Osteoblast (primary cell): ENCODE measurements at regions not wholly inside any gene's neighbourhood (a gene's known extent, or its start where the extent isn't known, plus 50 kb on each side); places are given as distances from the start of the nearest gene placed in this dataset.

ENCODE experiments used
- DNase-seq: peaks from one replicate; pipeline ENCODE4 v3.0.0; 2011; ENCODE audit warnings: low spot score, mixed read lengths; ENCODE audit not compliant: insufficient read length; ENCODE audit errors: missing footprints
- H2AFZ ChIP-seq: 2 replicates; pipeline ENCODE4 v1.6.0; 2011; ENCODE audit warnings: mild to moderate bottlenecking, low read length
- H3K27ac ChIP-seq: 2 replicates; pipeline ENCODE4 v1.5.1; 2011; ENCODE audit warnings: mild to moderate bottlenecking, low read depth, low read length, moderate library complexity
- H3K27me3 ChIP-seq: 2 replicates; pipeline ENCODE4 v1.6.0; 2012; ENCODE audit warnings: mild to moderate bottlenecking, control low read depth, inconsistent platforms, low read length, moderate library complexity; ENCODE audit not compliant: insufficient read depth
- H3K36me3 ChIP-seq: 2 replicates; pipeline ENCODE4 v1.5.1; 2011; ENCODE audit warnings: mild to moderate bottlenecking, low read length, control low read depth, moderate library complexity; ENCODE audit not compliant: insufficient read depth
- H3K4me1 ChIP-seq: 2 replicates; pipeline ENCODE4 v1.5.1; 2011; ENCODE audit warnings: mild to moderate bottlenecking, low read length, control low read depth, moderate library complexity; ENCODE audit not compliant: insufficient read depth
- H3K4me2 ChIP-seq: 2 replicates; pipeline ENCODE4 v1.6.0; 2011; ENCODE audit warnings: mild to moderate bottlenecking, low read length; ENCODE audit not compliant: insufficient read depth
- H3K4me3 ChIP-seq: fragments of 200-600 bp; sonication (generic); 3 replicates; pipeline ENCODE4 v1.5.1; 2012; ENCODE audit warnings: mild to moderate bottlenecking, low read length, inconsistent platforms; ENCODE audit not compliant: insufficient read depth
- H3K79me2 ChIP-seq: 2 replicates; pipeline ENCODE4 v1.6.0; 2012; ENCODE audit warnings: mild to moderate bottlenecking, low read length, control low read depth, inconsistent platforms; ENCODE audit not compliant: insufficient read depth
- H3K9me3 ChIP-seq: 2 replicates; pipeline ENCODE4 v1.5.1; 2011; ENCODE audit warnings: low read depth, low read length, control low read depth
- H4K20me1 ChIP-seq: 2 replicates; pipeline ENCODE4 v1.6.0; 2012; ENCODE audit warnings: mild to moderate bottlenecking, low read length, control low read depth; ENCODE audit not compliant: insufficient read depth
- CTCF ChIP-seq: IDR thresholded peaks from 2 replicates; pipeline ENCODE4 v1.5.1; 2011; ENCODE audit warnings: mild to moderate bottlenecking, low read depth, low read length, moderate library complexity; ENCODE audit errors: extremely low read depth

GRCh38 chr5:51997500-51997899, 614.3 kb downstream of the ISL1 start:
- Histone ChIP-seq H3K4me1 (no peaks in the 10 kb centered on the region), H3K27me3 (no peaks in the 10 kb centered on the region), H3K4me3 (no peak overlapping the region), H3K9me3 (peaks cover 2% of the 10 kb centered on the region), H2AFZ (no peak overlapping the region), H3K4me2 (no peak overlapping the region), H3K27ac (no peak overlapping the region), H4K20me1 (no peaks in the 10 kb centered on the region), H3K36me3 (no peaks in the 10 kb centered on the region), H3K79me2 (no peaks in the 10 kb centered on the region)
- no peak for DNase-seq
- no peak for TF ChIP-seq CTCF

- H3K27ac ChIP-seq, result no peak overlapping the region
- no peak overlapping the region for H3K4me2 ChIP-seq
- H3K9me3 ChIP-seq, result peaks cover 2% of the 10 kb centered on the region
- no peaks in the 10 kb centered on the region for H3K27me3 ChIP-seq
- TF ChIP-seq CTCF, result no peak
- H3K4me1 ChIP-seq, result no peaks in the 10 kb centered on the region
- no peak overlapping the region for H2AFZ ChIP-seq
- no peaks in the 10 kb centered on the region for H4K20me1 ChIP-seq
- no peaks in the 10 kb centered on the region for H3K79me2 ChIP-seq
- DNase-seq, result peak; percentile 27
- H3K36me3 ChIP-seq, result no peaks in the 10 kb centered on the region
- H3K4me3 ChIP-seq, result no peak overlapping the region
Measured at GRCh38 chr5:51997949-51998348, 614.7 kb downstream of the ISL1 start.

- Histone ChIP-seq H3K79me2 (no peaks in the 10 kb centered on the region), H3K4me3 (no peak overlapping the region), H3K4me2 (no peak overlapping the region), H4K20me1 (no peaks in the 10 kb centered on the region), H3K4me1 (no peaks in the 10 kb centered on the region), H3K9me3 (no peaks in the 10 kb centered on the region), H3K27ac (no peak overlapping the region), H3K27me3 (no peaks in the 10 kb centered on the region), H2AFZ (no peak overlapping the region), H3K36me3 (no peaks in the 10 kb centered on the region)
- no peak for DNase-seq
- TF ChIP-seq CTCF, result peak; percentile 28
Measured at GRCh38 chr5:52007230-52007858, 624.1 kb downstream of the ISL1 start.

GRCh38 chr5:52010454-52010853, 627.2 kb downstream of the ISL1 start:
- no peak overlapping the region for H2AFZ ChIP-seq

More at GRCh38 chr5:52010454-52010853, 627.2 kb downstream of the ISL1 start:
- Histone ChIP-seq H3K36me3 (no peaks in the 10 kb centered on the region), H3K27ac (no peak overlapping the region), H3K9me3 (peaks cover 3% of the 10 kb centered on the region), H3K4me2 (no peak overlapping the region), H3K4me3 (no peak overlapping the region), H3K4me1 (no peaks in the 10 kb centered on the region), H3K79me2 (no peaks in the 10 kb centered on the region), H3K27me3 (no peaks in the 10 kb centered on the region), H4K20me1 (no peaks in the 10 kb centered on the region)
- no peak for DNase-seq
- TF ChIP-seq CTCF, result no peak
